Esophagus squamous epithelium (tissue), 4 donors: ENCODE measurements at regions not wholly inside any gene's neighbourhood (a gene's known extent, or its start where the extent isn't known, plus 50 kb on each side); places are given as distances from the start of the nearest gene placed in this dataset.

Experiments
- CTCF ChIP-seq, 6 experiments: fragments of 450-650 bp in 4 of 6; fragments of 200-600 bp in 2 of 6; sonication (generic) in 2 of 6; IDR thresholded peaks; one replicate each; pipeline ENCODE4 v1.5.1; 2016 to 2019; ENCODE audit warnings: antibody characterized with exemption in 6 of 6, mild to moderate bottlenecking in 4 of 6, moderate library complexity in 4 of 6
- POLR2A ChIP-seq, 4 donors: fragments of 450-650 bp; IDR thresholded peaks; one replicate each; pipeline ENCODE4 v1.6.1; 2017; ENCODE audit warnings: antibody characterized with exemption in 4 of 4, mild to moderate bottlenecking in 4 of 4, moderate library complexity in 3 of 4

- no peak for TF ChIP-seq CTCF (IDR thresholded peaks at IDR 0.05)
- no peak for TF ChIP-seq POLR2A (IDR thresholded peaks at IDR 0.05)
Measured at GRCh38 chr1:37415611-37416244, 58.7 kb upstream of the ZC3H12A start.
